GM12878 (cell line): ENCODE measurements at regions not wholly inside any gene's neighbourhood (a gene's known extent, or its start where the extent isn't known, plus 50 kb on each side); places are given as distances from the start of the nearest gene placed in this dataset.

Source experiments
- ATAC-seq: fragments of 200-7000 bp; cut with Tn5 transposase; 3 replicates; pipeline ENCODE4 v1.9.1; 2020; ENCODE audit warnings: mild to moderate bottlenecking, moderate library complexity
- BruUV-seq: library from RNA; stranded (reverse); fragments of 400-500 nt; replicated peaks from 2 replicates; lab custom pipeline; 2021; lab: Mats Ljungman, UMichigan
- CTCF ChIA-PET: fragments of 300-600 bp; sonication (Branson Sonifier 250); formaldehyde crosslinking; extraction: SDS; loops from one replicate; lab custom pipeline; 2021; ENCODE audit warnings: inconsistent platforms; lab: Yijun Ruan, JAX
- POLR2A ChIA-PET: fragments of 350-600 bp; formaldehyde crosslinking; extraction: SDS; loops from one replicate; lab custom pipeline; 2021; ENCODE audit warnings: inconsistent platforms; lab: Charles Lee
- RAD21 ChIA-PET: fragments of 300-600 bp; sonication (Branson Sonifier 250); formaldehyde crosslinking; loops from one replicate; lab custom pipeline; 2023; ENCODE audit warnings: antibody characterized with exemption; ENCODE audit not compliant: unreplicated experiment; lab: Charles Lee
- SMC1A ChIA-PET: fragments of 300-600 bp; sonication (Branson Sonifier 250); formaldehyde crosslinking; loops from one replicate; lab custom pipeline; 2023; ENCODE audit not compliant: unreplicated experiment, uncharacterized antibody; lab: Charles Lee
- DNase-seq: peaks from one replicate; pipeline ENCODE4 v3.0.0-alpha.2; 2011; ENCODE audit warnings: low read depth, low spot score
- FAIRE-seq: peaks from 3 replicates; lab custom pipeline; 2011; peaks lifted over from hg19 to GRCh38; lab: Jason Lieb, UNC
- H2AFZ ChIP-seq: 2 replicates; pipeline ENCODE4 v1.6.0; 2011; ENCODE audit warnings: low read depth, low read length, control low read depth; ENCODE audit not compliant: control insufficient read depth
- H3K27ac ChIP-seq: 2 replicates; pipeline ENCODE4 v1.5.1; 2011; ENCODE audit warnings: control low read depth; ENCODE audit not compliant: control insufficient read depth, insufficient read depth
- H3K27me3 ChIP-seq, 2 experiments: replicated peaks in 1 of 2; 2 replicates each; pipeline versions ENCODE4 v1.6.0 to v1.6.1; 2011; ENCODE audit warnings: low read length in 1 of 2; ENCODE audit not compliant: control insufficient read depth in 2 of 2, insufficient read depth in 2 of 2
- H3K36me3 ChIP-seq, 2 experiments: 2 replicates each; pipeline ENCODE4 v1.5.1; 2011; ENCODE audit warnings: low read length in 1 of 2; ENCODE audit not compliant: control insufficient read depth in 2 of 2, insufficient read depth in 2 of 2
- H3K4me1 ChIP-seq: 2 replicates; pipeline ENCODE4 v1.6.1; 2011; ENCODE audit warnings: mild to moderate bottlenecking, low read length, moderate library complexity, mixed read lengths; ENCODE audit not compliant: control insufficient read depth, insufficient read depth
- H3K4me2 ChIP-seq: 2 replicates; pipeline ENCODE4 v1.6.0; 2011; ENCODE audit warnings: control low read depth; ENCODE audit not compliant: control insufficient read depth, insufficient read depth
- H3K4me3 ChIP-seq: fragments of 200-600 bp; sonication (generic); 2 replicates; pipeline ENCODE4 v1.5.1; 2016
- H3K79me2 ChIP-seq: 2 replicates; pipeline ENCODE4 v1.6.0; 2011; ENCODE audit warnings: low read length; ENCODE audit not compliant: control insufficient read depth, insufficient read depth
- H3K9ac ChIP-seq: 2 replicates; pipeline ENCODE4 v1.8.0; 2011; ENCODE audit warnings: low read length, control low read depth, mixed read lengths; ENCODE audit not compliant: control insufficient read depth, insufficient read depth
- H3K9me3 ChIP-seq: replicated peaks from 3 replicates; pipeline ENCODE4 v1.5.1; 2011; ENCODE audit warnings: mild to moderate bottlenecking, low read length; ENCODE audit not compliant: control insufficient read depth, insufficient read depth
- H4K20me1 ChIP-seq: 2 replicates; pipeline ENCODE4 v1.6.0; 2011; ENCODE audit not compliant: control insufficient read depth, insufficient read depth
- BACH1 ChIP-seq: fragments of 450-650 bp; IDR thresholded peaks from 2 replicates; pipeline ENCODE4 v1.6.1; 2017; ENCODE audit warnings: mild to moderate bottlenecking, borderline replicate concordance
- ETV6 ChIP-seq, 2 experiments: fragments of 450-650 bp in 1 of 2; IDR thresholded peaks in 1 of 2; conservative IDR thresholded peaks in 1 of 2; 2 replicates each; pipeline ENCODE4 v1.6.1; 2014; ENCODE audit warnings: antibody characterized with exemption in 1 of 2, borderline replicate concordance in 1 of 2, low read depth in 1 of 2, mild to moderate bottlenecking in 1 of 2, moderate library complexity in 1 of 2
- IRF5 ChIP-seq: fragments of 450-650 bp; IDR thresholded peaks from 2 replicates; pipeline ENCODE4 v1.6.1; 2017; ENCODE audit warnings: borderline replicate concordance
- NBN ChIP-seq: fragments of 450-650 bp; IDR thresholded peaks from 2 replicates; pipeline ENCODE4 v1.6.1; 2016
- NFYA ChIP-seq: IDR thresholded peaks from 2 replicates; pipeline ENCODE4 v1.6.1; 2011; ENCODE audit warnings: low read depth, mild to moderate bottlenecking, low read length, improper control_type of control experiment, borderline replicate concordance
- NR2F1 ChIP-seq: fragments of 450-650 bp; conservative IDR thresholded peaks from 2 replicates; pipeline ENCODE4 v1.6.1; 2017; ENCODE audit warnings: mild to moderate bottlenecking
- PAX8 ChIP-seq: fragments of 450-650 bp; IDR thresholded peaks from 2 replicates; pipeline ENCODE4 v1.6.1; 2017; ENCODE audit warnings: mild to moderate bottlenecking, moderate library complexity
- RUNX3 ChIP-seq: IDR thresholded peaks from 2 replicates; pipeline ENCODE4 v1.6.1; 2012; ENCODE audit warnings: low read length, inconsistent platforms
- SMAD1 ChIP-seq: fragments of 450-650 bp; IDR thresholded peaks from 2 replicates; pipeline ENCODE4 v1.6.1; 2018; ENCODE audit warnings: mild to moderate bottlenecking, low read depth; ENCODE audit not compliant: partially characterized antibody
- STAT3 ChIP-seq: IDR thresholded peaks from 2 replicates; pipeline ENCODE4 v1.6.1; 2011; ENCODE audit warnings: low read depth, low read length, improper control_type of control experiment
- YBX1 ChIP-seq: fragments of 450-650 bp; IDR thresholded peaks from 2 replicates; pipeline ENCODE4 v1.6.1; 2016; ENCODE audit warnings: antibody characterized with exemption
- WGBS: methylation state at CpG from one replicate; pipeline ENCODE4 v1.1.6; 2016; ENCODE audit warnings: low lambda C conversion rate; ENCODE audit not compliant: insufficient replicate concordance, insufficient coverage; ENCODE audit errors: missing lambda C conversion rate; 5-methylcytosine and 5-hydroxymethylcytosine counted together
- in situ Hi-C: fragments of 300-500 bp; cut with MboI; formaldehyde crosslinking; loops from 9 replicates; pipeline ENCODE4 v1.14.3; 2018; ENCODE audit warnings: mixed read lengths
- intact Hi-C: fragments of 100-400 bp; cut with micrococcal nuclease; formaldehyde crosslinking; loops from one replicate; pipeline ENCODE4 v1.14.2; 2022; ENCODE audit not compliant: unreplicated experiment

- no peaks in the 10 kb centered on the region for H3K9me3 ChIP-seq
- no peaks in the 10 kb centered on the region for H3K27me3 ChIP-seq
- no peak overlapping the region for H3K27ac ChIP-seq
- intact Hi-C loops (no loop called here), in situ Hi-C loops (no loop called here)
- ATAC-seq (no peak), FAIRE-seq (no peak), DNase-seq (no peak)
- TF ChIP-seq YBX1 (no peak), STAT3 (no peak), BACH1 (no peak), IRF5 (no peak), NR2F1 (no peak), SMAD1 (no peak), ETV6 (conservative IDR thresholded peaks at IDR 0.05 in 1 of 2, IDR thresholded peaks at IDR 0.05 in 1 of 2; ENCODE audit: borderline replicate concordance in 1 of 2, low read depth in 1 of 2) (no peak)
- no peaks in the 10 kb centered on the region for H3K79me2 ChIP-seq
- no peaks in the 10 kb centered on the region for H3K36me3 ChIP-seq
- H2AFZ ChIP-seq, result no peak overlapping the region
- no peaks in the 10 kb centered on the region for H4K20me1 ChIP-seq
- BruUV-seq, result no TSS peak
- no peak overlapping the region for H3K4me3 ChIP-seq
- CTCF ChIA-PET, result no interaction called here
- SMC1A ChIA-PET, result interaction anchor here (1.3 kb wide), 1 partner anchor 166 kb away, joined by 3 read pairs; no protein-coding TSS in a partner anchor
- RAD21 ChIA-PET, result no interaction called here
- WGBS, result 46% methylated on average over 4 of the region's 4 CpGs
- H3K4me2 ChIP-seq, result no peak overlapping the region
- no peak overlapping the region for H3K9ac ChIP-seq
- POLR2A ChIA-PET, result no interaction called here
- no peaks in the 10 kb centered on the region for H3K4me1 ChIP-seq
Measured at GRCh38 chr5:98594098-98594497, 179.4 kb upstream of the RGMB start.

GRCh38 chr5:98599016-98599415 is 174.4 kb upstream of the RGMB start:
- Histone ChIP-seq H3K27me3 (no peaks in the 10 kb centered on the region), H3K4me1 (no peaks in the 10 kb centered on the region), H3K36me3 (no peaks in the 10 kb centered on the region), H3K27ac (no peak overlapping the region), H3K4me2 (no peak overlapping the region), H3K4me3 (no peak overlapping the region), H3K79me2 (no peaks in the 10 kb centered on the region), H2AFZ (no peak overlapping the region), H4K20me1 (no peaks in the 10 kb centered on the region), H3K9me3 (no peaks in the 10 kb centered on the region; the same call in 2 of the 3 replicates), H3K9ac (no peak overlapping the region)
- ChIA-PET POLR2A (no interaction called here), RAD21 (no interaction called here), CTCF (no interaction called here), SMC1A (no interaction called here)
- in situ Hi-C loops, result no loop called here
- ATAC-seq, result no peak
- 42% methylated on average over 1 of the region's 1 CpG for WGBS
- BruUV-seq, result no TSS peak
- no peak for FAIRE-seq
- TF ChIP-seq RUNX3, result no peak
- TF ChIP-seq PAX8, result no peak
- TF ChIP-seq NBN, result no peak
- TF ChIP-seq NFYA, result no peak
- intact Hi-C loops, result no loop called here
- no peak for DNase-seq
